GM10248 (cell line): ENCODE measurements at regions not wholly inside any gene's neighbourhood (a gene's known extent, or its start where the extent isn't known, plus 50 kb on each side); places are given as distances from the start of the nearest gene placed in this dataset.
A peak's percentile ranks its signal among the peaks of the same experiment; 100 is the strongest.

Experiments
- CTCF ChIA-PET: fragments of 300-600 bp; sonication (Branson Sonifier 250); formaldehyde crosslinking; extraction: SDS; loops from one replicate; lab custom pipeline; 2021; ENCODE audit warnings: antibody characterized with exemption; lab: Yijun Ruan, JAX
- POLR2A ChIA-PET: fragments of 350-650 bp; sonication (Branson Sonifier 250); formaldehyde crosslinking; extraction: SDS; loops from one replicate; lab custom pipeline; 2020; ENCODE audit warnings: antibody characterized with exemption; lab: Yijun Ruan, JAX
- DNase-seq: peaks from one replicate; pipeline ENCODE4 v3.0.0; 2012; ENCODE audit errors: extremely low spot score
- CTCF ChIP-seq: IDR thresholded peaks from 2 replicates; pipeline ENCODE4 v1.5.1; 2012; ENCODE audit warnings: mild to moderate bottlenecking, low read depth; ENCODE audit errors: extremely low read depth, missing control alignments, control extremely low read depth

DNA sequence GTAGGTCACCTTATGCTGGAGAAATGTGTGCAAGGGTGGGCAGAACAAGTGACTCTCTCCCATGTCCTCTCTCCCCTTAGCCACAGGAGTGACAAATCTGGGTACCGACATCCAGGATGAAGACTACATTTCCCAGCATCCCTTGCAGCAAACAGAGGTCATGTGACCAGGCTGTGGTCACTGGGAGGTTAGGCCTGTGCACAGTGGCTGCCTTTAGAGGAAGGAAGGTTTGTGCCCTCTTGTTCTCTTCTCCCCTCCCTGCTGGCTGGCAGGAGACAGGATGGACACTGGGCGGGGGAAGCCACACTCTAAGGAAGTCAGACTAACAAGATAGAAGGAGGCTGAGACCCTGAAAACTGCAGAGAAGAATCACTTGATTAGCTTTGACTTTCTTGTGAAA, 360.2 kb downstream of the PREX1 start:
- ChIA-PET POLR2A (no interaction called here), CTCF (interaction anchor here (1.8 kb wide), 1 partner anchor 11 kb away, joined by 5 read pairs; no protein-coding TSS in a partner anchor)
- no peak for TF ChIP-seq CTCF
- DNase-seq = peak; percentile 52

DNA sequence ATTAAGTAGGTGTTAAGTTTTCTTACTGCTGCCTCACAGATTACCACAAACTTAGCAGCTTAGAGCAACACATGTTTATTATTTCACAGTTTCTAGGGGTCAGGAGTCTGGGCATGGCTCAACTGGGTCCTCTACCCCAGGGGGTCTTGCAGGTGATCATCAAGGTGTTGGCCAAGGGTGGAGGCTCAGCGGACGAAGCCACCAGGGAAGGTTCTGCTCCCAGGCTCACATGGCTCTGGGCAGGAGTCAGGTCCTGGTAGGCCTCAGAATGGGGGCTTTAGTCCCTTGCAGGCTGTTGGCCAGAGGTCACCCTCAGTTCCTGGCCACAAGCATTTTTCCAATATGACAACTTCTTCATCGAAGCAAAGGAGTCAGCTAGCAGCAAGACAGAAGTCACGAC, 362.5 kb downstream of the PREX1 start:
- ChIA-PET CTCF (interaction anchor here (1.6 kb wide), 1 partner anchor 155 kb away, joined by 4 read pairs; no protein-coding TSS in a partner anchor), POLR2A (no interaction called here)
- no peak for DNase-seq
- no peak for TF ChIP-seq CTCF

- POLR2A ChIA-PET = no interaction called here
- no peak for DNase-seq
- CTCF ChIA-PET = interaction anchor here (0.7 to 1.8 kb wide), 3 partner anchors 9 to 157 kb away, joined by 3 to 9 read pairs (median 4); no protein-coding TSS in a partner anchor
- no peak for TF ChIP-seq CTCF
Measured at GRCh38 chr20:48463916-48464315, 363.9 kb downstream of the PREX1 start.

- no peak for TF ChIP-seq CTCF
- CTCF ChIA-PET = interaction anchor here (1.8 kb wide), 1 partner anchor 10 kb away, joined by 9 read pairs; no protein-coding TSS in a partner anchor
- no peak for DNase-seq
- POLR2A ChIA-PET = no interaction called here
Measured at GRCh38 chr20:48463096-48463720, 364.6 kb downstream of the PREX1 start.

DNA sequence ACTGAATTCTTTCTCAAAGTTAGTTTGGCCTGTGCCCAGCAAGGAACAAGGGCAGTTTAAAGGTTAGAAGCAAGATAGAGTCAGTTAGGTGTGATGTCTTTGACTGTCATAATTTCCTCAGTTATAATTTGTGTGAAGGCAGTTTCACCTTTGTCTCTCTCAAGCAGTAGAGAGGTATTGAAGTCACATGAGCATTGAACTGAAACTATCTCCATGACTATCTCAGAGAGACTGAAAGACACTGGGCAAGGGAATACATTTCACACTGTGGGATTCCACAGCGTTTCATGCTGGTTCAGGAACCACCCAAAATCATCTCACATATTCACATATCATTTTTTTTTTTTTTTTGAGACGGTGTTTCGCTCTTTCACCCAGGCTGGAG, 366.1 kb downstream of the PREX1 start:
- POLR2A ChIA-PET = no interaction called here
- no peak for DNase-seq
- TF ChIP-seq CTCF = no peak
- CTCF ChIA-PET = interaction anchor here (1.3 to 1.7 kb wide), 3 partner anchors 10 to 159 kb away, joined by 3 to 7 read pairs (median 5); no protein-coding TSS in a partner anchor

DNA sequence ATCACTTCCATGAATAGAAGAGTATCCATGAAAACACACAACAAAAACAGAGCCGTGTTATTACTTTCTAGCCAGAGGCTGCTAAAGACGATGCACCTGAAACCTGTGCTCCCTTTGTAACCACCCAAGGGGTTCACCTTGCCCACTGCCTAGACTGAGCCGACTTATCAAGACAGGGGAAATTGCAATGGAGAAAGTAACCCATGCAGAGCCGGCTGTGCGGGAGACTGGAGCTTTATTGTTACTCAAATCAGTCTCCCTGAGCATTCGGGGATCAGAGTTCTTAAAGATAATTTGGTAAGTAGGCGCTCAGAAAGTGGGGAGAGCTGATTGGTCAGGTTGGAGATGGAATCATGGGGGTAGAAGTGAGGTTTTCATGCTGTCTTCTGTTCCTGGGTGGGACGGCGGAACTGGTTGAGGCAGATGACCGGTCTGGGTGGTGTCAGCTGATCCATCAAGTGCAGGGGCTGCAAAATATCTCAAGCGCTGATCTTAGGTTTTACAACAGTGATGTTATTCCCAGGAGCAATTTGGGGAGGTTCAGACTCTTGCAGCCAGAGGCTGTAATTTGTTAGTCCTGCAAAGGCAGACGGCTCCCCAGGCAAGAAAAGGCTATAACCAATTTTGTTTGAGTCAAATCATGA, 366.6 kb downstream of the PREX1 start:
- CTCF ChIA-PET = interaction anchor here (1.3 to 1.7 kb wide), 3 partner anchors 10 to 160 kb away, joined by 3 to 7 read pairs (median 5); no protein-coding TSS in a partner anchor
- no peak for TF ChIP-seq CTCF
- POLR2A ChIA-PET = no interaction called here
- no peak for DNase-seq
